Loucy (cell line): ENCODE measurements at regions not wholly inside any gene's neighbourhood (a gene's known extent, or its start where the extent isn't known, plus 50 kb on each side); places are given as distances from the start of the nearest gene placed in this dataset.

Experiments
- EZH2phosphoT487 ChIP-seq: fragments of 200-600 bp; IDR thresholded peaks from 2 replicates; pipeline ENCODE4 v1.6.1; 2018; ENCODE audit warnings: antibody characterized with exemption, mild to moderate bottlenecking, moderate library complexity, borderline replicate concordance
- TF ChIP-seq, protein P1 (sequence below): fragments of 200-600 bp; sonication (generic); conservative IDR thresholded peaks from 2 replicates; pipeline ENCODE4 v1.5.1; 2014; ENCODE audit warnings: mild to moderate bottlenecking, antibody characterized with exemption, low read length

GRCh38 chr4:25503779-25504178, 126.7 kb downstream of the ANAPC4 start:
- TF ChIP-seq, protein P1, sequence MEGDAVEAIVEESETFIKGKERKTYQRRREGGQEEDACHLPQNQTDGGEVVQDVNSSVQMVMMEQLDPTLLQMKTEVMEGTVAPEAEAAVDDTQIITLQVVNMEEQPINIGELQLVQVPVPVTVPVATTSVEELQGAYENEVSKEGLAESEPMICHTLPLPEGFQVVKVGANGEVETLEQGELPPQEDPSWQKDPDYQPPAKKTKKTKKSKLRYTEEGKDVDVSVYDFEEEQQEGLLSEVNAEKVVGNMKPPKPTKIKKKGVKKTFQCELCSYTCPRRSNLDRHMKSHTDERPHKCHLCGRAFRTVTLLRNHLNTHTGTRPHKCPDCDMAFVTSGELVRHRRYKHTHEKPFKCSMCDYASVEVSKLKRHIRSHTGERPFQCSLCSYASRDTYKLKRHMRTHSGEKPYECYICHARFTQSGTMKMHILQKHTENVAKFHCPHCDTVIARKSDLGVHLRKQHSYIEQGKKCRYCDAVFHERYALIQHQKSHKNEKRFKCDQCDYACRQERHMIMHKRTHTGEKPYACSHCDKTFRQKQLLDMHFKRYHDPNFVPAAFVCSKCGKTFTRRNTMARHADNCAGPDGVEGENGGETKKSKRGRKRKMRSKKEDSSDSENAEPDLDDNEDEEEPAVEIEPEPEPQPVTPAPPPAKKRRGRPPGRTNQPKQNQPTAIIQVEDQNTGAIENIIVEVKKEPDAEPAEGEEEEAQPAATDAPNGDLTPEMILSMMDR: no peak
- TF ChIP-seq EZH2phosphoT487: no peak
